Upper lobe of right lung (tissue), 1 donor: ENCODE measurements at regions not wholly inside any gene's neighbourhood (a gene's known extent, or its start where the extent isn't known, plus 50 kb on each side); places are given as distances from the start of the nearest gene placed in this dataset.
"Not testable (repeated sequence)": the region's sequence is repeated elsewhere in the genome, so short reads cannot be mapped to it uniquely, and the experiment has no call there.

ENCODE experiments used
- ATAC-seq: fragments of 200-7000 bp; cut with Tn5 transposase; one replicate; pipeline ENCODE4 v1.9.1; 2020; ENCODE audit warnings: mild to moderate bottlenecking, moderate library complexity
- DNase-seq: peaks from one replicate; pipeline ENCODE4 v3.0.0-alpha.2; 2020
- H3K27ac ChIP-seq: fragments of 200-600 bp; one replicate; pipeline ENCODE4 v1.8.0; 2022
- H3K27me3 ChIP-seq: fragments of 200-600 bp; one replicate; pipeline ENCODE4 v1.8.0; 2022; ENCODE audit warnings: mild to moderate bottlenecking
- H3K36me3 ChIP-seq: fragments of 200-600 bp; one replicate; pipeline ENCODE4 v1.8.0; 2022
- H3K4me1 ChIP-seq: fragments of 200-600 bp; one replicate; pipeline ENCODE4 v1.8.0; 2022
- H3K4me3 ChIP-seq: fragments of 200-600 bp; one replicate; pipeline ENCODE4 v1.8.0; 2022; ENCODE audit warnings: mild to moderate bottlenecking
- H3K9me3 ChIP-seq: fragments of 200-600 bp; one replicate; pipeline ENCODE4 v1.8.0; 2022
- intact Hi-C: fragments of 100-400 bp; cut with DNase I; formaldehyde crosslinking; loops from one replicate; pipeline ENCODE4 v1.11.0; 2022
- TF ChIP-seq, protein P1 (sequence below): fragments of 200-600 bp; IDR thresholded peaks from one replicate; pipeline ENCODE4 v1.8.0; 2022; ENCODE audit warnings: antibody characterized with exemption
- donor health status: DM: no; HTN: yes; CAD: no; lungs with severe emphysema.

DNA sequence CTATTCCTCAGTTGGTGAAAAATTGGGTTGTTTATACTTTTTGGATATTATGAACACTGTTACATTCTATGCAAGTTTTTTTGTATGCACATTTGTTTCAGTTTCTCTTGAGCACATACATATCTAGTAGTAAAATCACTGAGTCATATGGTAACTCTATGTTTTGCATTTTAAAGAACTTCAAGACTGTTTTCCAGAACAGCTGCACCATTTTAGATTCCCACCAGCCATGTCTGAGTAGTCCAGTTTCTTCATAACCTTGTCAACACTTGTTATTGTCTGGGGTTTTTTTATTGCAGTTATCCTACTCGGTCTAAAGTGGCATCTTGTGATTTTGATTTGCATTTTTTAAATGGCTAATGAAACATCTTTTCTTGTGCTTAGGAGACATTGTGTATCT lies 100.3 kb upstream of the OTOS start:
- no peak overlapping the region for H3K4me3 ChIP-seq
- DNase-seq, result no peak
- H3K9me3 ChIP-seq, result no peaks in the 10 kb centered on the region
- ATAC-seq, result no peak
- TF ChIP-seq, protein P1, sequence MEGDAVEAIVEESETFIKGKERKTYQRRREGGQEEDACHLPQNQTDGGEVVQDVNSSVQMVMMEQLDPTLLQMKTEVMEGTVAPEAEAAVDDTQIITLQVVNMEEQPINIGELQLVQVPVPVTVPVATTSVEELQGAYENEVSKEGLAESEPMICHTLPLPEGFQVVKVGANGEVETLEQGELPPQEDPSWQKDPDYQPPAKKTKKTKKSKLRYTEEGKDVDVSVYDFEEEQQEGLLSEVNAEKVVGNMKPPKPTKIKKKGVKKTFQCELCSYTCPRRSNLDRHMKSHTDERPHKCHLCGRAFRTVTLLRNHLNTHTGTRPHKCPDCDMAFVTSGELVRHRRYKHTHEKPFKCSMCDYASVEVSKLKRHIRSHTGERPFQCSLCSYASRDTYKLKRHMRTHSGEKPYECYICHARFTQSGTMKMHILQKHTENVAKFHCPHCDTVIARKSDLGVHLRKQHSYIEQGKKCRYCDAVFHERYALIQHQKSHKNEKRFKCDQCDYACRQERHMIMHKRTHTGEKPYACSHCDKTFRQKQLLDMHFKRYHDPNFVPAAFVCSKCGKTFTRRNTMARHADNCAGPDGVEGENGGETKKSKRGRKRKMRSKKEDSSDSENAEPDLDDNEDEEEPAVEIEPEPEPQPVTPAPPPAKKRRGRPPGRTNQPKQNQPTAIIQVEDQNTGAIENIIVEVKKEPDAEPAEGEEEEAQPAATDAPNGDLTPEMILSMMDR, result no peak
- peaks cover 12% of the 10 kb centered on the region for H3K4me1 ChIP-seq
- intact Hi-C loops, result no loop called here
- H3K27me3 ChIP-seq, result no peaks in the 10 kb centered on the region
- no peak overlapping the region for H3K27ac ChIP-seq
- no peaks in the 10 kb centered on the region for H3K36me3 ChIP-seq

DNA sequence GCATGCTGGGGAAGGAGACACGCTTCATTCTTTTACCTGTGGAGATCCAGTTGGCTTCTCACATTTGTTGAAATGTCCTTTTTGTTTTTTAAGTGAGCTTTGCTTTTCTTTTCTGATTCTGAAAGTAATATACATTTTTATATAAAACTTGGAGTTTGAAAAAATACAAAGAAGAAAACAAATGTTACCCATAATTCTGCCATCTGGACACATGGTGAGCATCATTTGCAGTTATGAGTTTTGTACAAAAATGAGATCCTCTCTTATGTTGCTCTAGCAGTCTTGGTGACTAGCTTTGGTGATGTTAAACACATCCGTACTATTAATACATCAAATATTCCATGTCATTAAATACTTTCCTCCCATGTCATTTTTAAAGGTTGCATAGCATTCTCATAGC lies 101.1 kb upstream of the OTOS start:
- Histone ChIP-seq H3K4me3 (no peak overlapping the region), H3K27me3 (no peaks in the 10 kb centered on the region), H3K9me3 (no peaks in the 10 kb centered on the region), H3K36me3 (no peaks in the 10 kb centered on the region), H3K4me1 (peaks cover 12% of the 10 kb centered on the region), H3K27ac (no peak overlapping the region)
- TF ChIP-seq, protein P1, result no peak
- ATAC-seq (no peak), DNase-seq (no peak)
- intact Hi-C loops, result no loop called here

DNA sequence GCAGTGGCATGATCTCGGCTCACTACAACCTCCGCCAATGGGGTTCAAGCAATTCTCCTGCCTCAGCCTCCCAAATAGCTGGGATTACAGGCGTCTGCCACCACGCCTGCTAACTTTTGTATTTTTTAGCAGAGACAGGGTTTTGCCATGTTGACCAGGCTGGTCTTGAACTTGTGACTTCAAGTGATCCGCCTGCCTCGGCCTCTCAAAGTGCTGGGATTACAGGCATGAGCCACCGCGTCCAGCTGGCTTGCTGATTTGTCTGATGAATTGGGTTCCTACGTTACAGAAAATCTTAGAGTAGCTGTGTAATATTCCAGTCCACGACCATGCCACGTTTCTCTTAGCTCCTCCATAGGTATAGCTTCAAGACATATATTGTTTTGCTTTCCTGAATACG lies 102.6 kb upstream of the OTOS start:
- H3K4me1 ChIP-seq, H3K4me3 ChIP-seq, intact Hi-C loops, H3K9me3 ChIP-seq, H3K27ac ChIP-seq, ATAC-seq, H3K27me3 ChIP-seq, H3K36me3 ChIP-seq, DNase-seq: not testable (repeated sequence)

DNA sequence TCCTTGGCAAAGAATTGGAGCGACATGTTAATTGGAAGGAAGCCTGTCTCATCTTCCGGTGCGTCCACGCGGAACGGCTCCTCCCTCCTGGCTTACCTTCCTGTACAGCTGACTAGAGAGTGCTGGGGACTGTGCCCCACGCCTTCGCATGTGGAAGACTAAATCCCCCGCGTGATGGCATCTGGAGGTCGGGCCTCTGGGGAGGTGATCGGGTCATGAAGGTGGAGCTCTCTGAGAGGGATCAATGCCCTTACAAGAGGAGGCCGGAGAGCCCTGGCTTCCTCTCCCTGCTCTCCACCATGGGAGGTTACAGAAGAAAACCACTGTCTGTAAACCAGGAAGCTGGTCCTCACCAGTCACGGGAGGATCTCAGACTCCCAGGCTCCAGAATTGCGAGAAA lies 104.1 kb upstream of the OTOS start:
- no peak overlapping the region for H3K4me3 ChIP-seq
- DNase-seq (no peak), ATAC-seq (no peak)
- TF ChIP-seq, protein P1, result no peak
- no peaks in the 10 kb centered on the region for H3K27me3 ChIP-seq
- no peaks in the 10 kb centered on the region for H3K36me3 ChIP-seq
- H3K27ac ChIP-seq, result no peak overlapping the region
- intact Hi-C loops, result no loop called here
- H3K4me1 ChIP-seq, result no peaks in the 10 kb centered on the region
- H3K9me3 ChIP-seq, result no peaks in the 10 kb centered on the region

DNA sequence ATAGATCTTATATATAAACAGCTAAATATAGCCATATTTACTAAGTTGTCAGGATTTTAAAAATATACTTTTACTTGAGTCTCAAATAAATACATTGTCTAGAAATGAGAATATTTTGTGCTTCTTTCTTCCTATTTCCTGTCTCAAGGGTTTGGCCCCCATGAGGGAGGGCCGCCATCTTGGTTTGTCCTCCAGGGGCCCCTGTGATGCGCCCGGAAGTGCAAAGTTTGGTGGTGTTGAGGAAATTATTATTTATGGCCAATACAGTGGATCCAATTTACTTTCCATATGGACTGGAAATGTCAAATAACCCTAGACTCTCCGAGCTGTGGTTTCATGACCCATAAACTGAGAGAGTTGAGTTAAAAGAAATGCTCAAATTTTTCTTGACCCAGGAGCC lies 104.7 kb upstream of the OTOS start:
- ATAC-seq, result no peak
- Histone ChIP-seq H3K9me3 (no peaks in the 10 kb centered on the region), H3K4me1 (no peaks in the 10 kb centered on the region), H3K36me3 (no peaks in the 10 kb centered on the region), H3K27ac (no peak overlapping the region), H3K4me3 (no peak overlapping the region), H3K27me3 (no peaks in the 10 kb centered on the region)
- intact Hi-C loops, result no loop called here
- no peak for DNase-seq
- TF ChIP-seq, protein P1, result no peak

DNA sequence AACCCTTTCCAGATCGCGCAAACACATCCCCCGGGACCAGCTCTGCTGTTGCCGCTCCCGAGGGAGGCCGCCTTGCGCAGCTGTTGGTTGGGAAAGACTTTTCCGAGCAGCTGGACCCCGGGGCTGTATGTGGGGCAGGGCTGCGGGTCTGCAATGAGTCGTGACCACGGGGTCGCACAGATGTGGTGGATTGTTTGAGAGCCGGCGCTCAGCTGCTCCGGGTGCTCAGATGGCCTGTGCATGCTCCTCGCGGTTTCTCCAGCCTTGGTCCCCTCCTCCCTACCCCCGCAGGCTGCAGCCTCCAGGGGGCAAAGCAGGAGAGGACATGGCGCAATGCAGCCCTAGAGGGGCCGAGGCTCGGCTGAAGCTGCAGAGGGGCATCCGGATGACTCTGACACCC lies 105.2 kb upstream of the OTOS start:
- ATAC-seq, result no peak

More for the DNA sequence above, 105.2 kb upstream of the OTOS start:
- peaks cover 2% of the 10 kb centered on the region for H3K4me1 ChIP-seq
- DNase-seq, result no peak
- TF ChIP-seq, protein P1, result no peak
- no peak overlapping the region for H3K4me3 ChIP-seq
- H3K27ac ChIP-seq, result no peak overlapping the region
- H3K9me3 ChIP-seq, result no peaks in the 10 kb centered on the region
- no peaks in the 10 kb centered on the region for H3K36me3 ChIP-seq
- intact Hi-C loops, result no loop called here
- H3K27me3 ChIP-seq, result no peaks in the 10 kb centered on the region
